ENCODE measurements at regions not wholly inside any gene's neighbourhood (a gene's known extent, or its start where the extent isn't known, plus 50 kb on each side); places are given as distances from the start of the nearest gene placed in this dataset.

DNA sequence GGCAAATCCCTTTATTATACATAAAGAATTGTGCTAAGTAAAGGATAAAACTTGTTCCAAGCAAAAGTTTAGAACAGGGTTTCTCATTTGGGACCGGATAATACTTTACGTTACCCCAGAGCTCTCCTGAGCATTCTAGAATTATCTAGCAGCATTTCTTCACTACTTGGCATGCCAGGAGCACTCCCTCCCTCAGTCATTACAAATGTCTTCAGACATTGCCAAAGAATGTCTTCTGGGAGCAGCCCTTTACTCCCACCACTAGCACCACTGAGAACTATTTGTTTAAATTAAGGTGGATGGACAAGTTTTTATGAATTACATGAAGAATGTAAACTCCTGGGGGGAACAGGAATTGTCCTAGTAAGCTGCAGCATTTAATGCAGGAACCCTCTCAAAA is 516.4 kb downstream of the GBE1 start:
- DNase-seq (ENCODE audit: insufficient read length, low spot score) (no peak), FAIRE-seq (no peak)
- TF ChIP-seq, protein P1, sequence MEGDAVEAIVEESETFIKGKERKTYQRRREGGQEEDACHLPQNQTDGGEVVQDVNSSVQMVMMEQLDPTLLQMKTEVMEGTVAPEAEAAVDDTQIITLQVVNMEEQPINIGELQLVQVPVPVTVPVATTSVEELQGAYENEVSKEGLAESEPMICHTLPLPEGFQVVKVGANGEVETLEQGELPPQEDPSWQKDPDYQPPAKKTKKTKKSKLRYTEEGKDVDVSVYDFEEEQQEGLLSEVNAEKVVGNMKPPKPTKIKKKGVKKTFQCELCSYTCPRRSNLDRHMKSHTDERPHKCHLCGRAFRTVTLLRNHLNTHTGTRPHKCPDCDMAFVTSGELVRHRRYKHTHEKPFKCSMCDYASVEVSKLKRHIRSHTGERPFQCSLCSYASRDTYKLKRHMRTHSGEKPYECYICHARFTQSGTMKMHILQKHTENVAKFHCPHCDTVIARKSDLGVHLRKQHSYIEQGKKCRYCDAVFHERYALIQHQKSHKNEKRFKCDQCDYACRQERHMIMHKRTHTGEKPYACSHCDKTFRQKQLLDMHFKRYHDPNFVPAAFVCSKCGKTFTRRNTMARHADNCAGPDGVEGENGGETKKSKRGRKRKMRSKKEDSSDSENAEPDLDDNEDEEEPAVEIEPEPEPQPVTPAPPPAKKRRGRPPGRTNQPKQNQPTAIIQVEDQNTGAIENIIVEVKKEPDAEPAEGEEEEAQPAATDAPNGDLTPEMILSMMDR (IDR thresholded peaks at IDR 0.05; ENCODE audit: insufficient read depth, missing control alignments), result no peak

DNA sequence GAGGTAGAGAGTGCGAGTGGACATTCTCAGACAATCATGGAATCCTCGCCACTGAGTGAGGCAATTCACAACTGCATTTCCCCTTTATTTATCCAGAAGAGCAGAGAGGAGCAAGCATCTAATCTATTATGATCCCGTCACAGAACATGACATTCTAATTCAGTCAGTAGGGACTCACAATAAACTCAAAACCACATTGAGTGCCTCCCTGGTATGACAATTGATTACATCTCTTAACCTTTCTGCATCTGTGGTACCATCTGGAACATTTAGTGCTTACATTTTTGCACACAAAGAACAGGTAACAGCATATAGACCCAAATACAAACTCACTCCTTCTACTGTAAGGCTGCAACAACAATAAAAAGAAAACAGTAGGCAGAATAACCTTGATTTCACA is 517.2 kb downstream of the GBE1 start:
- TF ChIP-seq, protein P1 (IDR thresholded peaks at IDR 0.05; ENCODE audit: insufficient read depth, missing control alignments), result no peak
- no peak for DNase-seq (ENCODE audit: insufficient read length, low spot score)
- no peak for FAIRE-seq

DNA sequence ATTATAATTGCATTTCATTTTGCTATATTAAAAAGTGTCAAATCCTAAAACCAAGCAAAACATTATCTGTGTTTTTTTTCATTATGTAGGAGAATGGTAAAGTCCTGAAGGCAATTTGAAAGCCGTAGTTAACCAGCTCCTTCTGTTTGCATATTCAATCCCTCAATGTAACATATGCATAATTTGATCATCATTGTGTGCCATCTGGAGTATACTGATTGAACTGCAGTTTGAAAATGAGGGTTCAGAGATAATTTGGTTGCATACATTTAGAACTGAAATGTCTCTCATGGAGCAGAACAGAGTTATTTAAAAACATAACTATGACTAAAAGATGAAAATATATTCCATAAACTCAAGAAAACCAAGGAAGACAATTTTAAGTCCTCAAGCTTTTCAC is 518.6 kb downstream of the GBE1 start:
- no peak for DNase-seq (ENCODE audit: insufficient read length, low spot score)
- FAIRE-seq, result peak; percentile 83
- TF ChIP-seq, protein P1 (IDR thresholded peaks at IDR 0.05; ENCODE audit: insufficient read depth, missing control alignments), result peak; percentile 60

DNA sequence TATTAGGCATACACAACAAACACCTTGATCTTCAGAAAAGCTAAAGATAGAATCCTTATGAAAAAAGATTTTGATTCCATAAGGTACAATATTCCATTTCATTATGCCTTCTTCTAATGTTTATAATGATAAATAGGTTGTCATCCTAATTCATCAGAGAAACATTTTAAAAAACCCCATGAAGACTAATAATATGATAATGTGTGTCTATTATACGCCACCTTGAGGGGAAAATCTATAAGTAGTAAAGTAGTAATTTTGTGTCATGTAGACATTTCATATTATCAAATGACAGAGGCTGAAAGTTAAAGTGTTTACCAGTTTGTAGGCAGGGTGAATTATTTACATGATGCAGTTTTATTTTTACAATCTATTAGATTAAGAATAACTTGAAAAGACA is 524.3 kb downstream of the GBE1 start:
- TF ChIP-seq, protein P1 (IDR thresholded peaks at IDR 0.05; ENCODE audit: insufficient read depth, missing control alignments), result no peak
- FAIRE-seq, result no peak
- DNase-seq (ENCODE audit: insufficient read length, low spot score), result no peak

DNA sequence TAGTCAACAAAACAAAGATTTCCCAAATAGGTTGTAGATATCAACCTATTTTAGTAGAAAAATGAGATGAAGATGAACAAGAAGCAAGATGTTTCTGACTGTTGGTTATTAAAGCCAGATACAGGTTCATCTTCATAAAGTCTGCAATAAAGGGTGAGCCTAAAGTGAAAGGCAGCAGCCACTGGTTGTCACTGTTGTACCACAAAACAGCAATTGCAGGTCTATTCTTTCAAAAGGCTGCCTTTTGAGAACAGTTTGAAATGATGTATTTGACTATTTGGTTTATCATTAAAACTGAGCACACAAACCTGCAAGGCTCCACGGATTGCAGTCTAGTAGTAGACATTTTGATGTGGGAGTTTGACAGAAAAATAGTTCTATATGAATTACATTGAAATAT is 543.4 kb downstream of the GBE1 start:
- FAIRE-seq (no peak), DNase-seq (ENCODE audit: insufficient read length, low spot score) (no peak)
- TF ChIP-seq, protein P1 (IDR thresholded peaks at IDR 0.05; ENCODE audit: insufficient read depth, missing control alignments), result peak; percentile 50

DNA sequence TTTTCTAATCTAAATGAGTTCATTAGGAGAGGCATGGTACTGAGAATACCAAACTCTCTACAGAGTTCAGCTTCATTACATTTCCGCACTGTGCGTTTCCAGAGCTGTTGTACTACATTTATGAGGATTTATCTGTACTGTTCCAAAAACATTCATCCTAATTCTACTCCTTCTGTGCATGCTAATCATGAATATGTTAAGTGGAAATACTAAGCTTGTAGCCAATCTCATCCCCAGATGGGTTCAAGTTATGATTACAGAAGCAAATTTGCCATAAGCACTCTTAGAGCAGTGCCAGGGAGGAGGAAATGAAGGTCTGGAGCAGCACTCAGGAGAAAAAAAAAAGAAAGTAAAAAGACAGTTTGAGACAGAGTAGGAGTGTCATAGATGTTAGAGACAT is 544.3 kb downstream of the GBE1 start:
- DNase-seq (ENCODE audit: insufficient read length, low spot score) (no peak), FAIRE-seq (no peak)
- TF ChIP-seq, protein P1 (IDR thresholded peaks at IDR 0.05; ENCODE audit: insufficient read depth, missing control alignments), result no peak

DNA sequence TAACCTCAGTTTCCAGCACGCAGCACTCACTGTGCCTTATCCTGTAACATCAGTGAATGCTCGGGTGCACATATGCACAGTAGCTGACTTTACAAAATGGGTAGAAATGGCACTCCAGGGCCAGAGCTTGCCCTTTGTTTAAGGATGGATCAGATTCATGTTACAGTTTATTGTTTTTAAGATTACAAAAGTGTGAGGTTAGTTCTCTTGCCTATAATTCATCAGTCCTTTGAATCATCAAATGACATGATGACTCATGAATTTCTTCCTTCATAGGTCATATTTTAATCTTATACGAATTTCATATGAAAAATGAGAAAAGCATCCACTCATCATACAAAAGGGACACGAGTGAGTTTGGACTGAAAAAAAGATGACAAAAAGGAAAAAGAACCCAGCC is 545.3 kb downstream of the GBE1 start:
- TF ChIP-seq, protein P1 (IDR thresholded peaks at IDR 0.05; ENCODE audit: insufficient read depth, missing control alignments), result no peak
- no peak for DNase-seq (ENCODE audit: insufficient read length, low spot score)
- FAIRE-seq, result no peak
